Trophoblast cell (in vitro differentiated cells and primary cell): ENCODE measurements at regions not wholly inside any gene's neighbourhood (a gene's known extent, or its start where the extent isn't known, plus 50 kb on each side); places are given as distances from the start of the nearest gene placed in this dataset.
"Not testable (repeated sequence)": the region's sequence is repeated elsewhere in the genome, so short reads cannot be mapped to it uniquely, and the experiment has no call there.

ENCODE experiments used
- DNase-seq, 2 donors: peaks; one replicate each; pipeline ENCODE4 v3.0.0-alpha.2; 2016
- H2AFZ ChIP-seq: 2 replicates; pipeline ENCODE4 v1.6.1; 2013; ENCODE audit warnings: low read length, moderate library complexity, mild to moderate bottlenecking; ENCODE audit not compliant: insufficient read depth, poor library complexity
- H2AK5ac ChIP-seq: 2 replicates; pipeline ENCODE4 v1.6.1; 2013; ENCODE audit warnings: mild to moderate bottlenecking, low read length
- H2BK120ac ChIP-seq: 2 replicates; pipeline ENCODE4 v1.6.1; 2013; ENCODE audit warnings: low read length, mild to moderate bottlenecking, moderate library complexity; ENCODE audit not compliant: insufficient read depth, poor library complexity
- H2BK12ac ChIP-seq: 2 replicates; pipeline ENCODE4 v1.6.1; 2013; ENCODE audit warnings: mild to moderate bottlenecking, low read length, moderate library complexity
- H2BK5ac ChIP-seq: 2 replicates; pipeline ENCODE4 v1.6.1; 2013; ENCODE audit warnings: low read length, low read depth, moderate library complexity, mild to moderate bottlenecking; ENCODE audit not compliant: poor library complexity
- H3K14ac ChIP-seq: 2 replicates; pipeline ENCODE4 v1.6.1; 2013; ENCODE audit warnings: mild to moderate bottlenecking, low read length
- H3K18ac ChIP-seq: 2 replicates; pipeline ENCODE4 v1.6.1; 2013; ENCODE audit warnings: mild to moderate bottlenecking, low read length
- H3K23ac ChIP-seq: 2 replicates; pipeline ENCODE4 v1.6.1; 2013; ENCODE audit warnings: low read length
- H3K27ac ChIP-seq: 2 replicates; pipeline ENCODE4 v1.5.1; 2013; ENCODE audit warnings: low read depth, mild to moderate bottlenecking, inconsistent platforms, low read length, moderate library complexity
- H3K27me3 ChIP-seq: 2 replicates; pipeline ENCODE4 v1.6.1; 2013; ENCODE audit warnings: inconsistent platforms, mild to moderate bottlenecking, low read length, moderate library complexity; ENCODE audit not compliant: insufficient read depth
- H3K36me3 ChIP-seq, 2 experiments: 1 replicate in 1 of 2; 2 replicates in 1 of 2; pipeline ENCODE4 v1.6.1; 2013; ENCODE audit warnings: low read length in 2 of 2, mild to moderate bottlenecking in 2 of 2, moderate library complexity in 1 of 2; ENCODE audit not compliant: insufficient read depth in 2 of 2, control insufficient read depth in 1 of 2
- H3K4ac ChIP-seq: 2 replicates; pipeline ENCODE4 v1.6.1; 2013; ENCODE audit warnings: low read depth, mild to moderate bottlenecking, low read length, moderate library complexity
- H3K4me1 ChIP-seq, 2 experiments: 1 replicate in 1 of 2; 2 replicates in 1 of 2; pipeline ENCODE4 v1.6.1; 2013; ENCODE audit warnings: low read length in 2 of 2, mild to moderate bottlenecking in 2 of 2, moderate library complexity in 1 of 2; ENCODE audit not compliant: insufficient read depth in 2 of 2, control insufficient read depth in 1 of 2
- H3K4me2 ChIP-seq: 2 replicates; pipeline ENCODE4 v1.6.1; 2013; ENCODE audit warnings: inconsistent platforms, mild to moderate bottlenecking, low read length, moderate library complexity
- H3K4me3 ChIP-seq: 2 replicates; pipeline ENCODE4 v1.5.1; 2013; ENCODE audit warnings: mild to moderate bottlenecking, low read depth, low read length, inconsistent platforms
- H3K79me1 ChIP-seq: one replicate; pipeline ENCODE4 v1.6.1; 2013; ENCODE audit warnings: low read length
- H3K79me2 ChIP-seq: 2 replicates; pipeline ENCODE4 v1.6.1; 2013; ENCODE audit warnings: low read length, mild to moderate bottlenecking; ENCODE audit not compliant: control insufficient read depth, insufficient read depth, poor library complexity
- H3K9ac ChIP-seq: 2 replicates; pipeline ENCODE4 v1.6.1; 2013; ENCODE audit warnings: mild to moderate bottlenecking, low read length
- H3K9me3 ChIP-seq: 2 replicates; pipeline ENCODE4 v1.6.1; 2013; ENCODE audit warnings: low read depth, mild to moderate bottlenecking, control low read depth, inconsistent platforms, low read length; ENCODE audit not compliant: insufficient read depth
- H4K12ac ChIP-seq: 2 replicates; pipeline ENCODE4 v1.6.1; 2013; ENCODE audit warnings: low read depth, mild to moderate bottlenecking, low read length, moderate library complexity
- H4K8ac ChIP-seq: 2 replicates; pipeline ENCODE4 v1.6.1; 2013; ENCODE audit warnings: low read depth, mild to moderate bottlenecking, low read length, moderate library complexity
- H4K91ac ChIP-seq: one replicate; pipeline ENCODE4 v1.6.1; 2013; ENCODE audit warnings: low read depth, mild to moderate bottlenecking, low read length, moderate library complexity
- WGBS: extraction: QIAGEN DNeasy Blood & Tissue Kit; methylation state at CpG from one replicate; pipeline ENCODE4 v1.1.7; 2013; ENCODE audit warnings: missing lambda C conversion rate; ENCODE audit not compliant: insufficient read length, insufficient coverage; ENCODE audit errors: extremely low coverage; 5-methylcytosine and 5-hydroxymethylcytosine counted together

GRCh38 chr12:47403681-47404080 lies 302.1 kb downstream of the RPAP3 start:
- Histone ChIP-seq H3K23ac (no peak overlapping the region), H3K79me2 (no peaks in the 10 kb centered on the region), H3K9me3 (no peaks in the 10 kb centered on the region), H3K27ac (no peak overlapping the region), H3K27me3 (no peaks in the 10 kb centered on the region), H3K36me3 (no peaks in the 10 kb centered on the region), H2BK12ac (no peak overlapping the region), H3K79me1 (no peaks in the 10 kb centered on the region), H3K9ac (no peak overlapping the region), H4K12ac (no peak overlapping the region), H3K4me3 (no peak overlapping the region), H2BK5ac (no peak overlapping the region), H4K8ac (no peak overlapping the region), H2AFZ (no peak overlapping the region), H2BK120ac (no peak overlapping the region), H3K4me1 (no peaks in the 10 kb centered on the region), H3K18ac (no peak overlapping the region), H3K4me2 (no peak overlapping the region), H3K14ac (no peak overlapping the region), H2AK5ac (no peak overlapping the region), H3K4ac (no peak overlapping the region), H4K91ac (no peak overlapping the region)
- no peak for DNase-seq
- no CpG with 5 or more reads among the region's 1 CpG for WGBS

- not testable (repeated sequence) for H4K91ac ChIP-seq, H3K4ac ChIP-seq, H3K79me1 ChIP-seq, H3K79me2 ChIP-seq, H4K12ac ChIP-seq, H3K4me2 ChIP-seq, H4K8ac ChIP-seq, H3K27me3 ChIP-seq, H3K14ac ChIP-seq, H3K4me3 ChIP-seq, H3K9me3 ChIP-seq, H2BK5ac ChIP-seq, H3K4me1 ChIP-seq, H3K23ac ChIP-seq, H3K36me3 ChIP-seq, H2BK120ac ChIP-seq, H3K9ac ChIP-seq, H2AK5ac ChIP-seq, H3K18ac ChIP-seq, H2BK12ac ChIP-seq, H3K27ac ChIP-seq, H2AFZ ChIP-seq
- DNase-seq, result peak in 1 of 2 donors; percentile 10
- WGBS, result no CpG with 5 or more reads among the region's 3 CpGs
Observed at GRCh38 chr12:47401196-47401595, 304.6 kb downstream of the RPAP3 start.

DNA sequence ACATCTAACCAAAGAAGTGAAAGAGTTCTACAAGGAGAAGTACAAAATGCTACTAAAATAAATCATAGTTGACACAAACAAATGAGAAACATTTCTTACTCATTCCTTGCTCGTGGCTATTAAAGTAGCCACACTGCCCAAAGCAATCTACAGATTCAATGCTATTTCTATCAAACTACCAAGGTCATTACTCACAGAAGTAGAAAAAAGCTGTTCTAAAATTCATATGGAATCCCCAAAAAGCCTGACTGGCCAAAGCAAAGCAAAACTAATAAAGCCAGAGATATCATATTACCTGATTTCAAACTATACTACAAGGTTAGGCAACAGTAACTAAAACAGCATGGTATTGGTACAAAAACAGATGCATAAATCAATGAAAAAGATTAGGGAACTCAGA lies 305.6 kb downstream of the RPAP3 start:
- Histone ChIP-seq H3K4me1 (no peaks in the 10 kb centered on the region), H3K27ac (no peak overlapping the region), H3K18ac (no peak overlapping the region), H2BK12ac (no peak overlapping the region), H3K23ac (no peak overlapping the region), H2BK120ac (no peak overlapping the region), H2AFZ (no peak overlapping the region), H4K8ac (no peak overlapping the region), H3K9me3 (no peaks in the 10 kb centered on the region), H2BK5ac (no peak overlapping the region), H3K27me3 (no peaks in the 10 kb centered on the region), H4K91ac (no peak overlapping the region), H3K4me2 (no peak overlapping the region), H3K9ac (no peak overlapping the region), H2AK5ac (no peak overlapping the region), H3K4ac (no peak overlapping the region), H3K36me3 (no peaks in the 10 kb centered on the region), H3K14ac (no peak overlapping the region), H4K12ac (no peak overlapping the region), H3K79me2 (no peaks in the 10 kb centered on the region), H3K4me3 (no peak overlapping the region), H3K79me1 (no peaks in the 10 kb centered on the region)
- no peak for DNase-seq
- no CpG with 5 or more reads among the region's 1 CpG for WGBS

DNA sequence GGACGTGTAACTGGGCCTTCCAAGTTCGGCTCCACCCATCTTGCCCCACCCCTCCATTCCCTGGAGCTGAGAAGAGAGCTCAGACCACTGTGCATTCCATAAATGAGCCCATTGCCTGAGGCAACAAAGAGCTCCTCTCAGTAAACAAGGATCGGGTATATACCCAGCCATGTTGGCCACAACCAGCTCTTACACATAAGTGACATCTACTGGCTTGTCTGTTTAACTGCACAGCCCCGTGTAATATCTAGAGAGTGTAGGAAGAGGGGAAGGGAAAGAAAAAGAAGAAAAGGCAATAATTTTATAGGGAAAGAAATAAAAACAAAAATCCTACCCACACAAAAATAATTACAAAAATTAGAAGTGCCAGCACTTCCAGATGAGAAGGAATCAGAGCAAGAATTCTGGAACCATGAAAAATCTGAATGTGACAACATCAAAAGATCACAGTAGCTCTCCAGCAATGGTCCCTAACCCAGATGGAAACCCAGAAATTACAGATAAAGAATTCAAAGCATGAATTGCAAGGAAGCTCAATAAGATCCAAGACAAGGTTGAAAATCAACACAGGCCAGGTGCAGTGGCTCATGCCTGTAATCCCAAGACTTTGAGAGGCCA lies 308.1 kb downstream of the RPAP3 start:
- no peak overlapping the region for H2BK5ac ChIP-seq
- no peaks in the 10 kb centered on the region for H3K79me2 ChIP-seq
- no peak overlapping the region for H3K18ac ChIP-seq
- H3K4me2 ChIP-seq, result no peak overlapping the region
- H3K4me1 ChIP-seq, result peaks cover 0 to 3% of the 10 kb centered on the region in 2 experiments
- H2AK5ac ChIP-seq, result no peak overlapping the region
- peak; percentile 37 to 72 for DNase-seq
- H3K9me3 ChIP-seq, result no peaks in the 10 kb centered on the region
- no peaks in the 10 kb centered on the region for H3K27me3 ChIP-seq
- H3K36me3 ChIP-seq, result no peaks in the 10 kb centered on the region
- WGBS, result no CpG with 5 or more reads among the region's 4 CpGs
- H3K9ac ChIP-seq, result no peak overlapping the region
- no peak overlapping the region for H3K23ac ChIP-seq
- H2AFZ ChIP-seq, result no peak overlapping the region
- H4K8ac ChIP-seq, result no peak overlapping the region
- no peak overlapping the region for H3K27ac ChIP-seq
- H3K4ac ChIP-seq, result no peak overlapping the region
- no peak overlapping the region for H2BK120ac ChIP-seq
- H3K79me1 ChIP-seq, result no peaks in the 10 kb centered on the region
- no peak overlapping the region for H3K4me3 ChIP-seq
- no peak overlapping the region for H4K91ac ChIP-seq
- H2BK12ac ChIP-seq, result no peak overlapping the region
- no peak overlapping the region for H4K12ac ChIP-seq
- no peak overlapping the region for H3K14ac ChIP-seq
